Breast epithelium (tissue), 3 donors: ENCODE measurements at regions not wholly inside any gene's neighbourhood (a gene's known extent, or its start where the extent isn't known, plus 50 kb on each side); places are given as distances from the start of the nearest gene placed in this dataset.

Experiments used
- POLR2A ChIP-seq: fragments of 450-650 bp; IDR thresholded peaks from one replicate; pipeline ENCODE4 v1.6.1; 2016; ENCODE audit warnings: antibody characterized with exemption, mild to moderate bottlenecking, moderate library complexity
- POLR2AphosphoS5 ChIP-seq, 3 donors: sonication (generic); formaldehyde crosslinking; IDR thresholded peaks; one replicate each; pipeline ENCODE4 v1.6.1; 2017; ENCODE audit warnings: antibody characterized with exemption in 3 of 3
- TF ChIP-seq, protein P1 (sequence below), 3 donors: fragments of 450-650 bp; IDR thresholded peaks; one replicate each; pipeline ENCODE4 v1.5.1; 2016 to 2017; ENCODE audit warnings: antibody characterized with exemption in 3 of 3, mild to moderate bottlenecking in 3 of 3, moderate library complexity in 3 of 3

DNA sequence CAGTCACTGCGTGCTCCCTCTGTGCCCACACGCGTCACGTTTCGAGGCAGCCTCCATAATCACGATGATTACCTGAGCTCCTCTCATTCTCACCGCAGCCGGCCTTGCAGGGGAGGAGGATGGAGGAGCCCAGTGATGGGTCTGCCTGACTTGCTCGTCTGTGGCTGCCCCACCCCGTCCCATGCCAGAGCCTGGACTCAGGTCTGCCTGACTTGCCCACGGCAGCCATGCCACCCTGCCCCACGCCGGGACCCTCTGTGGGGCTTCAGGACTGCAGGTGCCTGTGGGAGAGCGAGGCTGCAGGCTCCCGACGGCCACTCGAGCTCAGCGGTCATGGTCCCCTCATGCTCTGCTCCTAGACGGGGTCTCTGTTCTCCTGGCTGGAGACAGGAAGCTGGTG lies 1025.1 kb downstream of the BRD1 start:
- TF ChIP-seq, protein P1, sequence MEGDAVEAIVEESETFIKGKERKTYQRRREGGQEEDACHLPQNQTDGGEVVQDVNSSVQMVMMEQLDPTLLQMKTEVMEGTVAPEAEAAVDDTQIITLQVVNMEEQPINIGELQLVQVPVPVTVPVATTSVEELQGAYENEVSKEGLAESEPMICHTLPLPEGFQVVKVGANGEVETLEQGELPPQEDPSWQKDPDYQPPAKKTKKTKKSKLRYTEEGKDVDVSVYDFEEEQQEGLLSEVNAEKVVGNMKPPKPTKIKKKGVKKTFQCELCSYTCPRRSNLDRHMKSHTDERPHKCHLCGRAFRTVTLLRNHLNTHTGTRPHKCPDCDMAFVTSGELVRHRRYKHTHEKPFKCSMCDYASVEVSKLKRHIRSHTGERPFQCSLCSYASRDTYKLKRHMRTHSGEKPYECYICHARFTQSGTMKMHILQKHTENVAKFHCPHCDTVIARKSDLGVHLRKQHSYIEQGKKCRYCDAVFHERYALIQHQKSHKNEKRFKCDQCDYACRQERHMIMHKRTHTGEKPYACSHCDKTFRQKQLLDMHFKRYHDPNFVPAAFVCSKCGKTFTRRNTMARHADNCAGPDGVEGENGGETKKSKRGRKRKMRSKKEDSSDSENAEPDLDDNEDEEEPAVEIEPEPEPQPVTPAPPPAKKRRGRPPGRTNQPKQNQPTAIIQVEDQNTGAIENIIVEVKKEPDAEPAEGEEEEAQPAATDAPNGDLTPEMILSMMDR (IDR thresholded peaks at IDR 0.05) = no peak
- TF ChIP-seq POLR2A (no peak), POLR2AphosphoS5 (IDR thresholded peaks at IDR 0.05) (no peak)
